NCI-H2227 treated with DMSO at 0.1 percent for 48 hours (cell line): ENCODE measurements at regions not wholly inside any gene's neighbourhood (a gene's known extent, or its start where the extent isn't known, plus 50 kb on each side); places are given as distances from the start of the nearest gene placed in this dataset.

Experiments used
- DNase-seq: peaks from one replicate; lab custom pipeline; 2025; lab: John Stamatoyannopoulos, UW

GRCh38 chr5:125286271-125286670, 539.8 kb upstream of the ZNF608 start:
- DNase-seq = no peak

- DNase-seq = no peak
Measured at GRCh38 chr5:125289606-125290005, 543.2 kb upstream of the ZNF608 start.

- no peak for DNase-seq
Measured at GRCh38 chr5:125290935-125291334, 544.5 kb upstream of the ZNF608 start.

- no peak for DNase-seq
Measured at GRCh38 chr5:125291447-125291846, 545.0 kb upstream of the ZNF608 start.

GRCh38 chr5:125293223-125293622, 546.8 kb upstream of the ZNF608 start:
- no peak for DNase-seq

GRCh38 chr5:125293726-125294125, 547.3 kb upstream of the ZNF608 start:
- DNase-seq = peak; percentile 45

GRCh38 chr5:125294844-125295243, 548.4 kb upstream of the ZNF608 start:
- DNase-seq = no peak

GRCh38 chr5:125295405-125295872, 549.0 kb upstream of the ZNF608 start:
- no peak for DNase-seq

GRCh38 chr5:125298258-125298657, 551.8 kb upstream of the ZNF608 start:
- DNase-seq = no peak

- DNase-seq = peak; percentile 5
Measured at GRCh38 chr5:125298746-125299379, 552.4 kb upstream of the ZNF608 start.

GRCh38 chr5:125301711-125302110, 555.3 kb upstream of the ZNF608 start:
- DNase-seq = no peak

GRCh38 chr5:125302577-125302976, 556.1 kb upstream of the ZNF608 start:
- DNase-seq = no peak

GRCh38 chr5:125306741-125307140, 560.3 kb upstream of the ZNF608 start:
- DNase-seq = no peak

- no peak for DNase-seq
Measured at GRCh38 chr5:125310749-125311148, 564.3 kb upstream of the ZNF608 start.

- no peak for DNase-seq
Measured at GRCh38 chr5:125311743-125312142, 565.3 kb upstream of the ZNF608 start.

GRCh38 chr5:125313555-125313954, 567.1 kb upstream of the ZNF608 start:
- DNase-seq = no peak

GRCh38 chr5:125315306-125315705, 568.9 kb upstream of the ZNF608 start:
- DNase-seq = no peak

GRCh38 chr5:125316391-125316790, 570.0 kb upstream of the ZNF608 start:
- no peak for DNase-seq

GRCh38 chr5:125316915-125317535, 570.6 kb upstream of the ZNF608 start:
- peak; percentile 99 for DNase-seq

- DNase-seq = peak; percentile 99
Measured at GRCh38 chr5:125317536-125317995, 571.1 kb upstream of the ZNF608 start.

GRCh38 chr5:125321654-125322053, 575.2 kb upstream of the ZNF608 start:
- DNase-seq = no peak

GRCh38 chr5:125323613-125324012, 577.2 kb upstream of the ZNF608 start:
- DNase-seq = peak; percentile 35

GRCh38 chr5:125325488-125326149, 579.2 kb upstream of the ZNF608 start:
- no peak for DNase-seq
